Fibroblast of lung (primary cell): ENCODE measurements at regions not wholly inside any gene's neighbourhood (a gene's known extent, or its start where the extent isn't known, plus 50 kb on each side); places are given as distances from the start of the nearest gene placed in this dataset.

ENCODE experiments used
- EZH2 ChIP-seq: IDR thresholded peaks from 2 replicates; pipeline ENCODE4 v1.5.1; 2012; ENCODE audit warnings: low read length, control low read depth, mild to moderate bottlenecking; ENCODE audit errors: missing control alignments
- TF ChIP-seq, protein P1 (sequence below), 2 donors: IDR thresholded peaks in 1 of 2; conservative IDR thresholded peaks in 1 of 2; 1 replicate in 1 of 2; 2 replicates in 1 of 2; pipeline ENCODE4 v1.5.1; 2011 to 2012; ENCODE audit warnings: low read length in 2 of 2, control low read depth in 1 of 2, inconsistent platforms in 1 of 2, low read depth in 1 of 2, mild to moderate bottlenecking in 1 of 2

- TF ChIP-seq, protein P1, sequence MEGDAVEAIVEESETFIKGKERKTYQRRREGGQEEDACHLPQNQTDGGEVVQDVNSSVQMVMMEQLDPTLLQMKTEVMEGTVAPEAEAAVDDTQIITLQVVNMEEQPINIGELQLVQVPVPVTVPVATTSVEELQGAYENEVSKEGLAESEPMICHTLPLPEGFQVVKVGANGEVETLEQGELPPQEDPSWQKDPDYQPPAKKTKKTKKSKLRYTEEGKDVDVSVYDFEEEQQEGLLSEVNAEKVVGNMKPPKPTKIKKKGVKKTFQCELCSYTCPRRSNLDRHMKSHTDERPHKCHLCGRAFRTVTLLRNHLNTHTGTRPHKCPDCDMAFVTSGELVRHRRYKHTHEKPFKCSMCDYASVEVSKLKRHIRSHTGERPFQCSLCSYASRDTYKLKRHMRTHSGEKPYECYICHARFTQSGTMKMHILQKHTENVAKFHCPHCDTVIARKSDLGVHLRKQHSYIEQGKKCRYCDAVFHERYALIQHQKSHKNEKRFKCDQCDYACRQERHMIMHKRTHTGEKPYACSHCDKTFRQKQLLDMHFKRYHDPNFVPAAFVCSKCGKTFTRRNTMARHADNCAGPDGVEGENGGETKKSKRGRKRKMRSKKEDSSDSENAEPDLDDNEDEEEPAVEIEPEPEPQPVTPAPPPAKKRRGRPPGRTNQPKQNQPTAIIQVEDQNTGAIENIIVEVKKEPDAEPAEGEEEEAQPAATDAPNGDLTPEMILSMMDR (conservative IDR thresholded peaks at IDR 0.05 in 1 of 2, IDR thresholded peaks at IDR 0.05 in 1 of 2; ENCODE audit: low read depth in 1 of 2, low read length in 2 of 2), result no peak
- TF ChIP-seq EZH2, result no peak
Measured at GRCh38 chr1:81238129-81238528, 562.6 kb upstream of the ADGRL2 start.
